ENCODE measurements at regions not wholly inside any gene's neighbourhood (a gene's known extent, or its start where the extent isn't known, plus 50 kb on each side); places are given as distances from the start of the nearest gene placed in this dataset.
A peak's percentile ranks its signal among the peaks of the same experiment; 100 is the strongest.

DNA sequence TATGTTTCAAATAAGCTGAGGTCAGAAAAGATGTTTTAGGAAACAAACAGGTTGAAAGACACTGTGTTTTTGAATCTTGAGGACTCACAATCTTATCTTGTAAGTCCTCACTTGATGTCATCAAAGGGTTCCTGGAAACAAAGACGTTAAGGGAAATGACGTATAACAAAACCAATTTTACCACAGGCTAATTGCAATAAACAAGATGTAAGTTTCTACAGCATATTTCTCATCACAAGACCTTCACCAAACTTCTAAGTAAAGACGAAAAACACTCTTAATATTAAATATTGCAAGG lies 433.5 kb upstream of the FAT3 start:
- ATAC-seq (no peak), DNase-seq (no peak)
- no peaks in the 10 kb centered on the region for H3K27me3 Mint-ChIP-seq
- H3K36me3 Mint-ChIP-seq = no peaks in the 10 kb centered on the region
- CTCF ChIA-PET = no interaction called here
- peak overlapping the region; percentile 48 for H3K27ac Mint-ChIP-seq
- peaks cover 3% of the 10 kb centered on the region for H3K4me1 Mint-ChIP-seq
- H3K4me3 Mint-ChIP-seq = no peak overlapping the region
- H3K9me3 Mint-ChIP-seq (ENCODE audit: low read depth) = no peaks in the 10 kb centered on the region

DNA sequence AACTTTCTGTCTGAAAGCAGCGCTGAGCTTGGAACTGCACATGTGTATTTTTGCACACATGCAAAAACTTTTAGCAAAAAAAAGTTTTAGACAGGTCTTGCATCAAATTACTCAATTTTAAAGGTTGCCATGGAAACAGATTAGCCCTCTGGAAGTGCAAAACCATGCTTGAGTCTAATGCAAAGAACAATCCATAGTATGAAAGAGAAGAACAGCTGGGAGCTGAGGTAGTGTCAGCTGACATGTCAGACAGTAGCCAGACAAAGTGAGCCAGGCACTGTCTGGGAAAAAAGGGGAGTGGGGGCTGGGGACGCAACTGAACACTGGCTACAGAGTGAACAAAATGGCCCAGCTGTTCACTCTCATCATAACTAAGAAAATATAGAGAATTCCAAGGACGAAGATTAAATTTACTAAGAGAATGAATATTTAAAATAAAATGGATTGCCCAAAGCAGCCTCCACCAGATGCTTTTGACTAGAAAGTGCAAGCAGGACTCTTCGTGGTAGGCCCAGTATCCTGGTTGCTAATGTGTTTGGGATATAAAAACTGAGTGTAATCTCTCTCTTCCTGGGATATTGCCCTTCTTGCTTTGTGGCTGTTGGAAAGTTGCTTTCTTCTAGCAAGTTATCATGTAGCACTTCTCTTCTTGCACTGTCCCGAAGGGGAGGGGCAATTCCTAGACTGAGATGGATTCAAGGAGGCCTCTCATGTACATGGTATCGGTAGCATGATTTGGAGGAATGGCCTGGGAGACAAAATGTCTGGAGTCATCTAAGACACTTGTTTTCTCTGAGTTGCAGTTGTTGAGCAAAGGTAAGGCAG lies 434.1 kb upstream of the FAT3 start:
- ATAC-seq = no peak
- CTCF ChIA-PET = no interaction called here
- H3K4me1 Mint-ChIP-seq = peaks cover 3% of the 10 kb centered on the region
- no peaks in the 10 kb centered on the region for H3K27me3 Mint-ChIP-seq
- H3K36me3 Mint-ChIP-seq = no peaks in the 10 kb centered on the region
- no peak for DNase-seq
- no peak overlapping the region for H3K4me3 Mint-ChIP-seq
- peak overlapping the region; percentile 48 for H3K27ac Mint-ChIP-seq
- H3K9me3 Mint-ChIP-seq (ENCODE audit: low read depth) = no peaks in the 10 kb centered on the region

DNA sequence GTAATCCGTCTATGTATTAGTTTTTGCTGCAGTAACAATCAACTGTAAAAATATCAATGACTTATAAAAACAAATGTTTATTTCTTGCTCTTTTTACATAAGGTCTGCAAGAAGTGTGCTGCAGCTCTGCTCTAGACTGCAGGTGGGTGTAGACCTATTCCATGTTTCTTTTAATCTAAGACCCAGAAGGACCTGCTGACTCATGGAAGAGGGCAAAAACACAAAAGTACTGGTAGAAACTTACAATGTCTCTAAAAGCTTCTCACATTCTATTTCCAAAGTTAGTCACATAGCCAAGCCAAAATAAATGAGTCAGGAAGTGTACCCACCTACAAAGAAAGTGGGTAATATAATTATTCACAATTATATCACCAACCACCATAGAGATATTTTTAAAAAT lies 435.9 kb upstream of the FAT3 start:
- DNase-seq (no peak), ATAC-seq (no peak)
- Mint-ChIP-seq H3K9me3 (ENCODE audit: low read depth) (peaks cover 2% of the 10 kb centered on the region), H3K27ac (no peak overlapping the region), H3K27me3 (no peaks in the 10 kb centered on the region), H3K36me3 (no peaks in the 10 kb centered on the region), H3K4me1 (peaks cover 3% of the 10 kb centered on the region), H3K4me3 (no peak overlapping the region)
- CTCF ChIA-PET = no interaction called here

DNA sequence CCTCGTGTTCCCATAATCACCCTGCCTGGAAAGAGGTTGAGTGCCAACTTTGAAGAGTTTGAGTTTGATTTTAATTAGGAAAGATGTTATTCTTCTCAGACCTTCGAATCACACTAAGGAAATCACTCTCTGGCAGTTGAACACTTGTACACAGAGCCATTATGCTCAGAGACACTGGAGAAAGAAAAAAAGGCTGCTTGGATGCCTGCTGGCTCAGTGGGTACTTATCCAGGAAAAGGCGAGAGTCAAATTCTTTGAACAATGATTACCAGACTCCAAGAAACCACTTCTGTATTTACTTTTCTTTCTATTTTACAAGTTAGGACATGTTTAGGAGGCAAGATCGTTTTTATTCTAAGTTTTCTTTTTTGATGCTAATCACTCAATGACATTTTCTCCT lies 438.5 kb upstream of the FAT3 start:
- Mint-ChIP-seq H3K27ac (no peak overlapping the region), H3K27me3 (no peaks in the 10 kb centered on the region), H3K9me3 (ENCODE audit: low read depth) (peaks cover 8% of the 10 kb centered on the region), H3K4me1 (peaks cover 3% of the 10 kb centered on the region), H3K36me3 (peaks cover 2% of the 10 kb centered on the region), H3K4me3 (no peak overlapping the region)
- DNase-seq = no peak
- CTCF ChIA-PET = no interaction called here
- no peak for ATAC-seq

DNA sequence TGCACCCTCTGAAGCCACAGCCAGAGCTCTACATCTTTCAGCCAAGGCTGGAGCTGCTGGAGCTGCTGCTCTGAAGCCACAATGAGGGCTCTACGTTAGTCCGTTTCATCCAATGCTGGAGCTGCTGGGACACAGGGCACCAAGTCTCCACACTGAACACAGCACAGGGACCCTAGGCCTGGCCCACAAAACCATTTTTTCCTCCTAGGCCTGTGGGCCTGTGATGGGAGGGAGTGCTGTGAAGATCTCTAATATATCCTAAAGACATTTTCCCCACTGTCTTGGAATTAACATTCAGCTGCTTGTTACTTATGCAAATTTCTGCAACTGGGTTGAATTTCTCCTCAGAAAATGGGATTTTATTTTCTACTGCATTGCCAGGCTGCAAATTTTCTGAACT lies 441.4 kb upstream of the FAT3 start:
- ATAC-seq (no peak), DNase-seq (no peak)
- no peaks in the 10 kb centered on the region for H3K27me3 Mint-ChIP-seq
- H3K4me1 Mint-ChIP-seq = no peaks in the 10 kb centered on the region
- peaks cover 2% of the 10 kb centered on the region for H3K36me3 Mint-ChIP-seq
- CTCF ChIA-PET = no interaction called here
- no peak overlapping the region for H3K4me3 Mint-ChIP-seq
- no peak overlapping the region for H3K27ac Mint-ChIP-seq
- peaks cover 8% of the 10 kb centered on the region for H3K9me3 Mint-ChIP-seq (ENCODE audit: low read depth)

DNA sequence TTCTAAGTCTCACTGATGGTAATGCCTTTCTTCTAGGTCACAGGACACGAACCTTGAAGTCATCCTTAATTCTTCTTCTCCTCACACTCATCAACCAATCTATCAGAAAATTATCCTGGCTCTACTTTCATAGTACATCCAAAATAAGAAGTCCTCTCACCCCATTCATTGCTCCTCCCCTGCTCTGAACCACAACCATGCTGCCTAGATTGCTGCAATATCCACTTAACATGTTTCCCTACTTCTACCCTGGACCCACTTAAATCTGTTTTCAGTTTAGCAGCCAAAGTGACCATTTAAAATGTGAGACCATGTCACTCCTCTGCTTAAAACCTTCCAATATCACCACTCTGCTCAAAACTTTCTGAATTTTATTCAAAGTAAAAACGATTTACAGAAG lies 445.9 kb upstream of the FAT3 start:
- Mint-ChIP-seq H3K4me3 (no peak overlapping the region), H3K9me3 (ENCODE audit: low read depth) (peaks cover 6% of the 10 kb centered on the region), H3K4me1 (no peaks in the 10 kb centered on the region), H3K27ac (no peak overlapping the region), H3K27me3 (no peaks in the 10 kb centered on the region), H3K36me3 (peaks cover 2% of the 10 kb centered on the region)
- DNase-seq (no peak), ATAC-seq (no peak)
- CTCF ChIA-PET = no interaction called here

DNA sequence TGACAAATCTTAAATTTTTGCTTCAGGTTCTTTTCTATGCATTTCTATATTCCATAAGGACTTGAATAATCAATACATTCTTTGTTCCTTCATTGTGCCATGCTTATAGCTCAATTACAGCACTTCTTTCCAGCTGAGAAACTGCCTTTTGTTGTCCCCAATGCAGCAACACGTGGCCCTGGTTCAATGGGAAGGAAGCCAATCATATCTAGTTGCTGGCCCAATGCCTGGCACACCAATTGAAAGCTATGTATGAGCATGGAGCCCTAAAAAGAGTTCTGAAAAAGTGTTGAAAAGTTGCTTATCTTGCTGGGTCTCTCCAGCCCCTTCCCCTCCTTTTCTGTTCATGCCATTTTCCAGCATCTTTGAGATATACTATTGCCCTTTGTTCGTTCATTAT lies 448.0 kb upstream of the FAT3 start:
- Mint-ChIP-seq H3K36me3 (no peaks in the 10 kb centered on the region), H3K9me3 (ENCODE audit: low read depth) (no peaks in the 10 kb centered on the region), H3K27ac (no peak overlapping the region), H3K27me3 (no peaks in the 10 kb centered on the region), H3K4me3 (no peak overlapping the region), H3K4me1 (no peaks in the 10 kb centered on the region)
- DNase-seq (no peak), ATAC-seq (no peak)
- CTCF ChIA-PET = no interaction called here

DNA sequence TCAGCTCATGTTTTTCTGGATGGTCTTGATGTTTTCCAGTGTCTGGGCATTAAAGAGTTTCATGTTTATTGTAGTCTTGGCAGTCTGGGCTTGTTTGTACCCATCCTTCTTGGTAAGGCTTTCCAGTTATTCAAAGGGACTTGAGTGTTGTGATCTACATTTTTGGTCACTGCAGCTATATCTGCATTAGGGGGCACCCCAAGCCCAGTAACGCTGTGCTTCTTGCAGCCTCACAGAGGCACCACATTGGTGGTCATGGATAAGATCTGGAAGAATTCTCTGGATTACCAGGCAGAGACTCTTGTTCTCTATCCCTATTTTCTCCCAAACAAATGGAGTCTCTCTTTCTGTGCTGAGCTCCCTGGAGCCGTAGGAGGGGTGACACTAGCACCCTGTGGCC lies 451.5 kb upstream of the FAT3 start:
- H3K4me3 Mint-ChIP-seq = no peak overlapping the region
- DNase-seq = no peak
- H3K4me1 Mint-ChIP-seq = no peaks in the 10 kb centered on the region
- H3K27me3 Mint-ChIP-seq = no peaks in the 10 kb centered on the region
- no peak for ATAC-seq
- no peak overlapping the region for H3K27ac Mint-ChIP-seq
- no peaks in the 10 kb centered on the region for H3K9me3 Mint-ChIP-seq (ENCODE audit: low read depth)
- H3K36me3 Mint-ChIP-seq = no peaks in the 10 kb centered on the region
- CTCF ChIA-PET = no interaction called here

DNA sequence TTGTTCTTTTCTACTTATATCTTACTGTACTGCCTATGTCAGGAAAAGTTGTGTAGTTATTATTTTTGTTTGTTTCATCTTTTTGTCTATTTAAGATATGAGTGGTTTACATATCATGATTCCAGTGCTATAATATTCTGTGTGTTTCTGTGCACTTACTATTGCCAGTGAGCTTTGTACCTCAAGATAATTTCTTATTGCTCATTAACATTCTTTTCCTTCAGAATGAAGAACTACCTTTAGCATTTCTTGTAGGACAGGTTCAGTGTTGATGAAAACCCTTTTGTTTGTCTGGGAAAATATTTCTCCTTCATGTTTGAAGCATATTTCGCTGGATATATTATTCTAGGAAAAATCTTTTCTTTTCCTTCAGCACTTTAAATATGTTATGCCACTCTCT lies 452.7 kb upstream of the FAT3 start:
- CTCF ChIA-PET = no interaction called here
- H3K9me3 Mint-ChIP-seq (ENCODE audit: low read depth) = no peaks in the 10 kb centered on the region
- ATAC-seq = no peak
- no peaks in the 10 kb centered on the region for H3K4me1 Mint-ChIP-seq
- no peaks in the 10 kb centered on the region for H3K27me3 Mint-ChIP-seq
- H3K4me3 Mint-ChIP-seq = no peak overlapping the region
- DNase-seq = no peak
- no peak overlapping the region for H3K27ac Mint-ChIP-seq
- H3K36me3 Mint-ChIP-seq = no peaks in the 10 kb centered on the region

DNA sequence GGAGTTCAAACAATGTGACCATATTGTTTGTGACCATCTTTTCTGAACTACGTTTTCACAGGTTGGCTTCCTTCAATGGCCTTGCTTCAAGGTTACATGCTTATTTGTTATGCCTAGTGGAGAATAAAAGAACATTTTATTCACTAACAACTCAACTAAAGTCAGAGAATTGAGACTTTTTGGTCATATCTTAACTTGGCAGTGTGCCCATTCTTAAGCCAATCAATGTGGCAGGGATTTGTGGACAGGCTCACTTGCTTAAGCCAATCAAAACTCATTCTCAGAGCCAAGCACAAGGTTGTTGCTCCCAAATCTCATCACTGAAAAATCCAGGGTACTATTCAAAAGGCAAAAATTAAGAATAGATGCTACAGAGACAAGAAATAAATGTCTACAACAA lies 455.8 kb upstream of the FAT3 start:
- CTCF ChIA-PET = no interaction called here
- DNase-seq (no peak), ATAC-seq (no peak)
- Mint-ChIP-seq H3K9me3 (ENCODE audit: low read depth) (no peaks in the 10 kb centered on the region), H3K27me3 (no peaks in the 10 kb centered on the region), H3K36me3 (no peaks in the 10 kb centered on the region), H3K4me1 (no peaks in the 10 kb centered on the region), H3K27ac (no peak overlapping the region), H3K4me3 (no peak overlapping the region)

DNA sequence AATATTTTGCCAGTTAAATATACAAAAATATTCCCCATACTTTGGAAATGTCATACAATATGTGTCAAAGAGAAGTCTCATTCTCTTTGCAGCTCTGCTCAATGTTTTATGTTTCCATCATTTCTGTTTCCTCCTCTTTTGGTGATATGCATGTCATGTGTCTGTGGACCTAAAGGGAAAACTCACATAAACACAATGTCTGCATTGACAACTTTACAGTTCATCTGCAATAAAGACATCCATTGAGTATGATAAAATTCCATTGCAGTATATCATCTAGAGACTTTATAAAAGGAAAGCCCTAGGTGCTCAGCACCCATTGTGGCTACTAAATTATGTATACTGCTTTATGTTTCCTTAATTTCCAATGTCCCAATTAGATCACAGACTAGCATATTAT lies 461.3 kb upstream of the FAT3 start:
- H3K27me3 Mint-ChIP-seq = no peaks in the 10 kb centered on the region
- no peak for ATAC-seq
- H3K9me3 Mint-ChIP-seq (ENCODE audit: low read depth) = no peaks in the 10 kb centered on the region
- no peaks in the 10 kb centered on the region for H3K36me3 Mint-ChIP-seq
- no peak overlapping the region for H3K27ac Mint-ChIP-seq
- no peaks in the 10 kb centered on the region for H3K4me1 Mint-ChIP-seq
- CTCF ChIA-PET = no interaction called here
- DNase-seq = no peak
- H3K4me3 Mint-ChIP-seq = no peak overlapping the region

DNA sequence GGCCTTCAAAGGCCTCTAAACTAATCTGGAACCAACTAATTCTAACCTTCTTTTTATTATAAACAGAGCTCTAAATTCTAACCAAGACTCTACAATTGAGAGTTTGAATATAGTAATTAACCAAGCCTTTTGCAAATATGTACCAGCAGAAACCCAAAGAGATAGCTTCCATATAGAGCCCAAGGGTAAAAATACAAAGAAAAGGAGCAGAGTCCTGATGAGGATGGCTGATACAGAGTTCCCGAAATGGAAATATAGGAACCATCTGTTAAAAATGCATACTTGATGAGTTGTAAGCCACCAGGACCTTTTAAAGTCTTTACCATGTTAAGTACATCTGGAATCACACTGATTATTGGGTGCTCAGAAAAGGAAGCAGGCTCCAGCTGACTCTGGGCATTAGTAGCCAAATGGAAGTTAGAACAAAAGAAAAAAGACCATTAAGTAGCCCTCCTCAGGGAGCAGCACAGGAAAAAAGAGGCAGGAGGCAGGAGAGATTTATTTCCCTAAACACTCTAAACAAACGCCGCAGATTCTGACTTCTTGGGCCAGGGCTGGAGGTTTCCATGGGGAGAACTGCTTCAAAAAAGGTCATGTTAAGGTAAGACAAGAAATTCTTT lies 463.1 kb upstream of the FAT3 start:
- ATAC-seq (no peak), DNase-seq (no peak)
- CTCF ChIA-PET = no interaction called here
- no peaks in the 10 kb centered on the region for H3K36me3 Mint-ChIP-seq
- no peaks in the 10 kb centered on the region for H3K27me3 Mint-ChIP-seq
- no peak overlapping the region for H3K27ac Mint-ChIP-seq
- peaks cover 3% of the 10 kb centered on the region for H3K9me3 Mint-ChIP-seq (ENCODE audit: low read depth)
- no peak overlapping the region for H3K4me3 Mint-ChIP-seq
- no peaks in the 10 kb centered on the region for H3K4me1 Mint-ChIP-seq

DNA sequence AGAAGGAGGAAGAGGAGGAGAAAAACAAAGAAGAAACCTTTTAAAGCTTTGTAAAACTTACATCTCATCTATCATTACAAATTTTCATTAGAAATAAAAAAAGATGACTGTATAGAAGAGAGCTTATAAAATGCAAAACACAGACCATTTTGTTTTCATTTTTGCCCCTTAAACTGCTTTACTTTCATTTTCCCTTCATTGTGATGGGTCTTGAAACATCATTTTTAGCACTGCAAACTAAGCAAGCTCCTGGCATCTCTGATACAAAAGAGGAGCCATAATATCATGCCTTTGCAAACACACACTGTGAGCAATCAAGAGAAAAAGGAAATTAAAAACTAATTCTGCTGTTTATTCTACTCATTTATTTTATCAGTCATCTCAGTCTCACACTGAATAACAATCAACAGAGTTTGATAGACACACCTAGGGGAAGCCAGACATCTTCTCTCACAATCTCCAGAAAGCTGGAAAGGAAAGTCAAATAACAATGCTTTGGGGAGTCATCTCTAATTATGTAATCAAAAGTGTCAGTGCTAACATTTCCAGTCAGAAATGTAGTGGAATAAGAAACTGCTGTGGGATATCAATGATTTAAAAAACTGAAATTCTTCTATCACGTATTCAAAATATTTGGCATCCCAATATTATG lies 467.7 kb upstream of the FAT3 start:
- CTCF ChIA-PET = no interaction called here
- H3K4me1 Mint-ChIP-seq = no peaks in the 10 kb centered on the region
- H3K36me3 Mint-ChIP-seq = no peaks in the 10 kb centered on the region
- DNase-seq (no peak), ATAC-seq (no peak)
- H3K27me3 Mint-ChIP-seq = no peaks in the 10 kb centered on the region
- H3K27ac Mint-ChIP-seq = no peak overlapping the region
- peaks cover 3% of the 10 kb centered on the region for H3K9me3 Mint-ChIP-seq (ENCODE audit: low read depth)
- H3K4me3 Mint-ChIP-seq = no peak overlapping the region

DNA sequence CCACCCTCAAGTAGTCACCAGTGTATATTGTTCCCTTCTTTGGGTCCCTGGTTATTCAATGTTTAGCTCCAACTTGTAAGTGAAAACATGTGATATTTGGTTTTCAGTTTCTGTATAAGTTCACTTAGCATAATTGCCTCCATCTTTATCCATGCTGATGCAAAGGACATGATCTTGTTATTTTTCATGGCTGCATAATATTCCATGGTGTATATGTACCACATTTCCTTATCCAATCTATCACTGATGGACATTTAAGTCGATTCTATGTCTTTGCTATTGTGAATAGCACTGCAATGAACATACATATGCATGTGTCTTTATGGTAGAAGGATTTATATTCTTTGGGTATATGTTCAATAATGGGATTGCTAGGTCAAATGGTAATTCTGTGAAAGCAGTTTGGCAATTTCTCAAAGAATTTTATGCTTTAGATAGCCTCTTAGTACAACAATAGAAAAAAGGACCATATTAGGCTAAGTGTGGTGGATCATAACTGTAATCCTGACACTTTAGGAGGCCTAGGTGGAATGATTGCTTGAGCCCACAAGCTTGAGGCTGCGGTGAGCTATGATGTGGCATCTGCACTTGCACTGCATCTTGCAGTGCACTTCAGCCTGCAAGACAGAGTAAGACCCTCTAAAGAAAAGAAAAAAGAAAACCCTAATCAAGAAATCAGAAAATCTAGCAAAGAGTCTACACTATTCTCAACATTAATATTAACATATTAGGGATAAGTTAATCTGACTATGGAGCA lies 468.5 kb upstream of the FAT3 start:
- ATAC-seq (no peak), DNase-seq (no peak)
- no peak overlapping the region for H3K27ac Mint-ChIP-seq
- no peaks in the 10 kb centered on the region for H3K4me1 Mint-ChIP-seq
- H3K27me3 Mint-ChIP-seq = no peaks in the 10 kb centered on the region
- H3K4me3 Mint-ChIP-seq = no peak overlapping the region
- CTCF ChIA-PET = no interaction called here
- no peaks in the 10 kb centered on the region for H3K36me3 Mint-ChIP-seq
- H3K9me3 Mint-ChIP-seq (ENCODE audit: low read depth) = peaks cover 8% of the 10 kb centered on the region
